ENCODE measurements at regions not wholly inside any gene's neighbourhood (a gene's known extent, or its start where the extent isn't known, plus 50 kb on each side); places are given as distances from the start of the nearest gene placed in this dataset.

- intact Hi-C loops (cut with DNase I; ENCODE audit: low total_unique reads), result no loop called here
- DNase-seq, result no peak
- H3K36me3 ChIP-seq, result no peaks in the 10 kb centered on the region
- H3K4me1 ChIP-seq, result no peaks in the 10 kb centered on the region
- no peak overlapping the region for H3K4me3 ChIP-seq
- H3K9me3 ChIP-seq, result no peaks in the 10 kb centered on the region
- H3K27ac ChIP-seq, result no peak overlapping the region
- no peak for TF ChIP-seq POLR2A (IDR thresholded peaks at IDR 0.05)
- TF ChIP-seq CTCF (IDR thresholded peaks at IDR 0.05), result no peak
- H3K27me3 ChIP-seq, result no peaks in the 10 kb centered on the region
Observed at GRCh38 chr12:116366456-116366776, 88.9 kb upstream of the MED13L start.

GRCh38 chr12:116366824-116367223 lies 89.3 kb upstream of the MED13L start:
- DNase-seq, result no peak
- H3K9me3 ChIP-seq, result no peaks in the 10 kb centered on the region
- intact Hi-C loops (cut with DNase I; ENCODE audit: low total_unique reads), result no loop called here
- H3K27me3 ChIP-seq, result no peaks in the 10 kb centered on the region
- no peak overlapping the region for H3K27ac ChIP-seq
- H3K4me1 ChIP-seq, result no peaks in the 10 kb centered on the region
- TF ChIP-seq CTCF (IDR thresholded peaks at IDR 0.05), result no peak
- no peaks in the 10 kb centered on the region for H3K36me3 ChIP-seq
- H3K4me3 ChIP-seq, result no peak overlapping the region

GRCh38 chr12:116368196-116369194 lies 91.0 kb upstream of the MED13L start:
- Histone ChIP-seq H3K4me1 (no peaks in the 10 kb centered on the region), H3K36me3 (no peaks in the 10 kb centered on the region), H3K27ac (no peak overlapping the region), H3K4me3 (no peak overlapping the region), H3K27me3 (no peaks in the 10 kb centered on the region), H3K9me3 (no peaks in the 10 kb centered on the region)
- intact Hi-C loops (cut with DNase I; ENCODE audit: low total_unique reads), result no loop called here
- TF ChIP-seq CTCF (IDR thresholded peaks at IDR 0.05) (no peak), POLR2A (IDR thresholded peaks at IDR 0.05) (no peak)
- DNase-seq, result no peak

GRCh38 chr12:116370004-116370404 lies 92.5 kb upstream of the MED13L start:
- no peaks in the 10 kb centered on the region for H3K4me1 ChIP-seq
- TF ChIP-seq POLR2A (IDR thresholded peaks at IDR 0.05) (no peak), CTCF (IDR thresholded peaks at IDR 0.05) (no peak)
- no peak overlapping the region for H3K27ac ChIP-seq
- H3K9me3 ChIP-seq, result no peaks in the 10 kb centered on the region
- DNase-seq, result no peak
- H3K36me3 ChIP-seq, result no peaks in the 10 kb centered on the region
- intact Hi-C loops (cut with DNase I; ENCODE audit: low total_unique reads), result no loop called here
- H3K4me3 ChIP-seq, result no peak overlapping the region
- H3K27me3 ChIP-seq, result no peaks in the 10 kb centered on the region

GRCh38 chr12:116370886-116371580 lies 93.5 kb upstream of the MED13L start:
- TF ChIP-seq POLR2A (IDR thresholded peaks at IDR 0.05), result no peak
- TF ChIP-seq CTCF (IDR thresholded peaks at IDR 0.05), result no peak
- Histone ChIP-seq H3K4me1 (no peaks in the 10 kb centered on the region), H3K9me3 (no peaks in the 10 kb centered on the region), H3K4me3 (no peak overlapping the region), H3K36me3 (no peaks in the 10 kb centered on the region), H3K27me3 (no peaks in the 10 kb centered on the region), H3K27ac (peak overlapping the region in 1 of 2 donors; percentile 34)
- intact Hi-C loops (cut with DNase I; ENCODE audit: low total_unique reads), result no loop called here
- no peak for DNase-seq
